GM19438 (cell line): ENCODE measurements at regions not wholly inside any gene's neighbourhood (a gene's known extent, or its start where the extent isn't known, plus 50 kb on each side); places are given as distances from the start of the nearest gene placed in this dataset.
"Not testable (repeated sequence)": the region's sequence is repeated elsewhere in the genome, so short reads cannot be mapped to it uniquely, and the experiment has no call there.

Source experiments
- ATAC-seq: cut with Tn5 transposase; IDR thresholded peaks from one replicate; pipeline ENCODE4 v1.9.1; 2021; ENCODE audit warnings: low read depth; ENCODE audit not compliant: unreplicated experiment

- ATAC-seq = not testable (repeated sequence)
Measured at GRCh38 chr9:87388708-87389107, 109.0 kb upstream of the DAPK1 start.

GRCh38 chr9:87389936-87390335 lies 107.7 kb upstream of the DAPK1 start:
- no peak for ATAC-seq

GRCh38 chr9:87390361-87390760 lies 107.3 kb upstream of the DAPK1 start:
- no peak for ATAC-seq

- ATAC-seq = no peak
Measured at GRCh38 chr9:87392086-87392485, 105.6 kb upstream of the DAPK1 start.

- ATAC-seq = no peak
Measured at GRCh38 chr9:87393706-87394230, 103.9 kb upstream of the DAPK1 start.

GRCh38 chr9:87395804-87396479 lies 101.7 kb upstream of the DAPK1 start:
- ATAC-seq = no peak

GRCh38 chr9:87401681-87402080 lies 96.0 kb upstream of the DAPK1 start:
- ATAC-seq = no peak

- ATAC-seq = no peak
Measured at GRCh38 chr9:87402537-87402936, 95.1 kb upstream of the DAPK1 start.

- no peak for ATAC-seq
Measured at GRCh38 chr9:87405677-87406542, 91.8 kb upstream of the DAPK1 start.

- no peak for ATAC-seq
Measured at GRCh38 chr9:87406543-87407166, 91.0 kb upstream of the DAPK1 start.

GRCh38 chr9:87410047-87411005 lies 87.3 kb upstream of the DAPK1 start:
- not testable (repeated sequence) for ATAC-seq

- ATAC-seq = no peak
Measured at GRCh38 chr9:87420884-87421283, 76.8 kb upstream of the DAPK1 start.

GRCh38 chr9:87421734-87422133 lies 75.9 kb upstream of the DAPK1 start:
- ATAC-seq = no peak

- no peak for ATAC-seq
Measured at GRCh38 chr9:87422999-87423398, 74.7 kb upstream of the DAPK1 start.

GRCh38 chr9:87423885-87424284 lies 73.8 kb upstream of the DAPK1 start:
- not testable (repeated sequence) for ATAC-seq

- ATAC-seq = no peak
Measured at GRCh38 chr9:87425202-87425601, 72.5 kb upstream of the DAPK1 start.

GRCh38 chr9:87427851-87428506 lies 69.7 kb upstream of the DAPK1 start:
- no peak for ATAC-seq

- no peak for ATAC-seq
Measured at GRCh38 chr9:87428659-87429058, 69.0 kb upstream of the DAPK1 start.

GRCh38 chr9:87431837-87432236 lies 65.8 kb upstream of the DAPK1 start:
- no peak for ATAC-seq

- ATAC-seq = no peak
Measured at GRCh38 chr9:87433853-87434252, 63.8 kb upstream of the DAPK1 start.
